ENCODE measurements at regions not wholly inside any gene's neighbourhood (a gene's known extent, or its start where the extent isn't known, plus 50 kb on each side); places are given as distances from the start of the nearest gene placed in this dataset.

DNA sequence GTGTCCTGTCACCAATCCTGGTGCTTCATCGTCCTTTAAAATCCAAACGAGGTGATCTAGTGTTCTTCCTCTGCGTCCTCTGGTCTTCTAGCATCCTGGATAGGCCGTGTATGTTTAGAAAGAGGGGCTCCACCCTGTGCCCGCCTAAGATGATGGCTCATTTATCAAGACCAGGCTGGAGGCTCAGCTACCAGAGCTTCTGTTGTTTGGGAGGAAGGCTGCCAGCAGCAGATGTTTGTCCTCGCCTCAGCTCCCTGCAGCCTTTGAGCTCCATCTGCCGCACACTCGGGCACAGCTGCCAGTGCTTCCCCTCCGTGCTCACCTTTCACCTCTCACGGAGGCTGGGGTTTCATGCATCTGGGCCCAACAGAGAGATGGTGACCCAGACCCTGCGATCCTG lies 954.7 kb upstream of the RBFOX1 start:
- DNase-seq (ENCODE audit: low read depth), result no peak

DNA sequence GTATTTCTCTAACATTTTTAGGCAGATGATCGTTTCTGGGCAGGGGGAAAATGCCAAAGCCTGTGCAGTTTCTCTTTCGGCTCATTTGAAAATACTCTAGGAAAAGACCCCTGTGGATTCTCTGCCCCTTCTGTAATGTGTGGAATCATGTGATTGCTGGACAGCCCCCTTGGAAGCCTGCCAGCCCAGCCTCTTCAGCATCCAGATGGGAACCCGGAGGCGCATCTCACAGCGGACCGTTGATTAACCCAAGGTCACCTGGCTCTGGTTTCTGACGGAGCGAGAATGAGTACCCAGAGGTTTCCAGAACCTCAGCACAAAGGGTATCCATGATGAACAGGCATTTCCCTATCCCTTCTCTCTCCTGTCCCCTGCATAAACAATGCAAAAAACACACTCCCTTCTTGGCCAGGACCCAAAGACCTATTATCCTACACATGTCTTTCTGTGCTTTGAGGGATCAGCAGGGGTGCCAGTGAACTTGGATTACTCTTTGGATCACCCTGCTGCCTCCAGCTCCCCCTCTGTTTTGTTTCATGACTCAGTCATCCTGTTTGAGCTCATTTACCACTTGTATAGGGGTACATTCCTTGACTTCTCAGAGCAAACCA lies 957.1 kb upstream of the RBFOX1 start:
- DNase-seq (ENCODE audit: low read depth), result no peak

DNA sequence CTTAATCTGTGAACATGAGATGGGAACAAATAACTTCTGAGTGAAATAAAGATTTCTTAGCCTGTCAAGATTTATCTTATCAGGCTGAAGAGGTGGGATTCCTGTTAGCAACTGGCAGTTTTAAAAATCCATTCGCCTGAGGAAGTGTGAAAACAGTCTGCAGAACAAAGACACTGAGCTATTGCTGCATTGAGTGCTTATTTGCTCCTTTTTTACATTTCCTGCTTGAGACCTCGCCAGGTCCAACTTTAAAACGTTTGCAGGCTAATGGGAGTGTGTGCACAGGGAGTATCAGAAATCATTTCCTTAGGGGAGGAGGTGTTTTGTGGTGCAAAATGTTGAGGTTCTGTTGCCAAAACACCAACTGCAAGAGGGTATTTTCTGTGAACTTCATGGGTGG lies 957.8 kb upstream of the RBFOX1 start:
- DNase-seq (ENCODE audit: low read depth), result no peak

- no peak for DNase-seq (ENCODE audit: low read depth)
Measured at GRCh38 chr16:6364846-6365245, 967.8 kb upstream of the RBFOX1 start.

- DNase-seq (ENCODE audit: low read depth), result no peak
Measured at GRCh38 chr16:6363896-6364607, 968.6 kb upstream of the RBFOX1 start.

DNA sequence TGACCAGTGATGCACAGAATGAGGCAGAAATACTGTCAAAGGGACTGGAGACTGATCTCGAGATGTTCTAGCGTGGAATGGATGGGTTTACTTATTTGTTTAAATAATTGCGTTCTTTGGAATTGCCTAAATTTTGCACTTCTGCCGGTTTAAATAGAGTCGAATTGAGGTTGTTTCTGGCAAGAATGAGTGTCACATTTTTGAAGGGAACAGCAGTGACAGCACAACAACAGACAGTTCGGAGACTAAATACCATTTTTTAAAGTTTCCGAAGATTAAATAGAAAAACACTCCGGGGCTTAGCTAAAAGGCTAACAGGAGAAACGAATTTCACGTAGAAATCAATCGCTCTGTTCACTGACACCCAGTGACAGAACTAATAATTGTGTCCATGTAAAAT lies 969.2 kb upstream of the RBFOX1 start:
- no peak for DNase-seq (ENCODE audit: low read depth)

- DNase-seq (ENCODE audit: low read depth), result no peak
Measured at GRCh38 chr16:6362321-6362720, 970.3 kb upstream of the RBFOX1 start.

DNA sequence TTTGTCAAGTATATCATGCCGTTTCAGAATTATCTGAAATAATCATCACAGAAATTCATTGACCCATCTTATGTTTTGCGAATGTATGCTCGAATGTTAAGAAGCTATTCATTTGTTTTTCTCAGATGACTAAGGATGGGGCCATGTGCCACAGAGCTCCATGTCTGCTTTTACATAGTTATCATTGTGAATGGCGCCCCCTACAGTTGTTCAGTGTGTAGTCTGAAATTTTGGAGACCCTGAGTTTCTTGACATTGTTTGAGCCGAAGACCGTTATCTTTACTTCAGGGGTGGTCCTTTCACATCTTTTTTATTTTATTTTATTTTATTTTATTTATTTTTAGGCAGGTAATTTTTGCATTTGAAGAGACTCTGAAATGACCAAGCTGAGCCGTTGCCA lies 972.0 kb upstream of the RBFOX1 start:
- no peak for DNase-seq (ENCODE audit: low read depth)

DNA sequence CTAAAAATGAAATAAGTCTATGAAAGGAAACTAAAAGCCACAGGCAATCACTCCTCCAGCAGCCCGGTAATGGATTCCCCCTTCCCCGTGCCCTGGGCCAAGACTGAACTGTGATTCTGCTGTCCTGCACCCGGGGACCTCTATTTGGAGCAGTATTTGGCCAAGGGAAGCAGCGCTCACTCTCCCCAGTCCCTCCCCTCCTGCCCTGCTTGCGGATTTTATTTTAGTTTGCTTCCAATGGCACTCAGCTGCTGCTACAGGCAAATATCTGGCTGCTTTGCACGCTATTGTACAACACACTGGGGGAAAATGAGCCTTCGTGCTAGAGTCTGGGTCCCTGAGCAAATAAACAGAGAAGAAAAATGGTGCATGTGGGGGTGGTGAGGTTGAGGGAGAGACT lies 975.7 kb upstream of the RBFOX1 start:
- DNase-seq (ENCODE audit: low read depth), result no peak

DNA sequence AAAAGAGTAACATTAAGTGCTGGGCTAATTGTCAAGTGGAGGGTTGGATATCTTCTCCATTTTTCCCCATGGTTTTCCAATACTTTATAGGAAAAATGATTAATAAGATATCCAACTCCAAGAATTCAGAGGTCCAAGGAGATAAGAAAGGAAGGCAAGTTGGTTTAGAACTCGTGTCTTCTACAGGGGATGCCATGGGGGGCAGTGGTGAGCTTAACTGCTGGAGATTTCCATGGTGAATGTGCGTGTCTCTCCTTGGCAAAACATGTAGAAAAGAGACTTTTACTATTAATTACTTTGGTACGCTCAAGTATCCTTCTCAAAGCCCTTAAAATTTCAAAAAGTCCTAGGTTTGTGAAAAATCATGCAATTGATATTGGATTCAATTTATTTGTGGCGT lies 982.9 kb upstream of the RBFOX1 start:
- DNase-seq (ENCODE audit: low read depth), result no peak

DNA sequence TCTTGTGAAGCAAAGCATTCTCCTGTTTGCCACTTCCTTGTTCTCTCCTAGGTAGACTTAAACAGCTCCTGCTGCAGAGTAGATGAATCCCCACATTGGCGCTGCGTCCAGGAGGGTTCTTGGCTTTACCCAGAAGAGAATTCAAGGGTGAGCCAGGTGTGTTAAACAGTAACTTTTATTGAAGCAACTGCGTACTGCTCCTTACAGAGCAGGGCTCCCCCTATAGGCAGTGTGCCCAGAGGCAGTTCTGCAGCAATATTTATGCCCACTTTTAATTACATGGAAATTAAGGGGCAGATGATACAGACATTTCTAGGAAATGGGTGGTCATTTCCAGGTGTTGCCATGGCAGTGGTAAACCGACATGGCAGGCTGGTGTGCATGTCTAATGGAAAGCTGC lies 987.6 kb upstream of the RBFOX1 start:
- no peak for DNase-seq (ENCODE audit: low read depth)

DNA sequence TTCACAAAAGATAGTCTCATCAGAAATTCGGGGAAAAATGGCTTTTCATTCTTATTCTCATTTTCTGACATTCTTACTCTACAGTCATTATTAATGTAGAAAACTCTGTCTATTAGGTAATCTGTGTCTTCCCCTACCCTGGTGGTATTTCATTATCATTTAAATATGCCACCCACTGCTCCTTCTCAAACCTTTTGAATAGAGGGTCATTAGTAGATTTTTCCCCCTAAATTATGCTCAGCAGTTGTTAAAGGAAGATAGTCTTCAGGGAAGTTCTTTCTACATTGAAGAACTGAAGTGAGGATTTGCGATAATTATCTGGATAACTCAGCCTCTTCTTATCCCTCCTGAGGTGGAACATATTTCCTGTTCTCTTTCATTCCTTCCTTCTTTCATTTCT lies 989.5 kb upstream of the RBFOX1 start:
- no peak for DNase-seq (ENCODE audit: low read depth)

DNA sequence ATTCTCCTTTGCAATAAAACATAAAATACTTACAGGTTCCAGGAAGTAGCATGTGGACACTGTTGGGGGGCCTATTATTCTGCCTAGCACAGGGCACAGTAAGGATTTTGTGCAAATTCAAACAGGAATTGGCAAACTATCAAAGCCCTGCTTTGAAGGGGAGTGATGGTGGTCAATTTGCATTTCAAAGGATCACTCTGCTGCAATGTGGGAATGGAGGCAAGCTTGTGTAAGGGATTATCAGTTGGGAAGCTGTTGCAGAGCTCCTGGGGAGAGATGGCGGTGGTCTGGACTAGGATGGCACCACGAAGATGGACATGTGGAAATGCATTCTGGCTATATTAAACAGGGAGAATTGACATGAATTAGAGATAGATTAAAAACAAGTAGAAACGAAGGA lies 990.7 kb upstream of the RBFOX1 start:
- no peak for DNase-seq (ENCODE audit: low read depth)

GRCh38 chr16:6335072-6335471 lies 997.6 kb upstream of the RBFOX1 start:
- DNase-seq (ENCODE audit: low read depth), result no peak

DNA sequence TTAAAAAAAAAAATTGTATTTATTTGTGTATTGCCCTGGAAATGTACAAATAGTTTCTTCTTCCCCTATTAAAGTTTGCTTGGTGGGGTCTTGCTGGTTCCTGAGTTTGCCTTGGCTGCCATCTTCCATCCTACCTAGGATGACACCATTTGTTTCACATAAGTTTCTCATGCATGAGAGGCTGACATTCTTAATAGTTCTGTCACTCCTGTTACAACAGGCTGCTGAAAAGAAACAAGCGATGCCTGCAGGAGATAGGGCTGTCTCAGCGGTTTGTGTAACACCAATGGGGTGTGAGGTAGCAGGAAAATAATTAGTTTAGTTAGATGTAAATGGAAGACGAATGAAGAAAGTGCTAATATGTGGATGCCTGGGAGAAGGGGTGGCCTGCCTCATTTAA lies 1000.9 kb upstream of the RBFOX1 start:
- DNase-seq (ENCODE audit: low read depth), result no peak

DNA sequence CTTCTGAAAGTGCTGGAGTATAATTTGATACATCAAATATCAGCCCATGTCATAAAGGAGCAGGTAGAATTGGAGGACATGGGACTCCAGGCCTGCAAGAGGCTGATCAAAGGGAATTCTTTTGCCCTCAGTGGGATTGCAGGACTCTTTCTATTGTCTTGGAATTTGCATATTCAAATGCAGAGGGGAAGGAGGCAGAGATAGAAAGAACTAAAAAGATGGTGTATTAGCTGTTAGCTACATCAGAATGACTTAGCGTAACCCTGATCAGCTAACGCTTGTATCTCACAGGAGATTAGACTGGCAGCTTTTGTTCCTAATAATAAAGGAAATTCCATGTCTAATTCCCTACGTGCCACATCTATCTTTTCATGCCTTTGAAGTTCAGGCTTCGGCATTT lies 1014.7 kb upstream of the RBFOX1 start:
- no peak for DNase-seq (ENCODE audit: low read depth)

- no peak for DNase-seq (ENCODE audit: low read depth)
Measured at GRCh38 chr16:6309271-6309670, 1023.4 kb upstream of the RBFOX1 start.

- no peak for DNase-seq (ENCODE audit: low read depth)
Measured at GRCh38 chr16:6308176-6308575, 1024.5 kb upstream of the RBFOX1 start.

- no peak for DNase-seq (ENCODE audit: low read depth)
Measured at GRCh38 chr16:6300523-6300922, 1032.1 kb upstream of the RBFOX1 start.

DNA sequence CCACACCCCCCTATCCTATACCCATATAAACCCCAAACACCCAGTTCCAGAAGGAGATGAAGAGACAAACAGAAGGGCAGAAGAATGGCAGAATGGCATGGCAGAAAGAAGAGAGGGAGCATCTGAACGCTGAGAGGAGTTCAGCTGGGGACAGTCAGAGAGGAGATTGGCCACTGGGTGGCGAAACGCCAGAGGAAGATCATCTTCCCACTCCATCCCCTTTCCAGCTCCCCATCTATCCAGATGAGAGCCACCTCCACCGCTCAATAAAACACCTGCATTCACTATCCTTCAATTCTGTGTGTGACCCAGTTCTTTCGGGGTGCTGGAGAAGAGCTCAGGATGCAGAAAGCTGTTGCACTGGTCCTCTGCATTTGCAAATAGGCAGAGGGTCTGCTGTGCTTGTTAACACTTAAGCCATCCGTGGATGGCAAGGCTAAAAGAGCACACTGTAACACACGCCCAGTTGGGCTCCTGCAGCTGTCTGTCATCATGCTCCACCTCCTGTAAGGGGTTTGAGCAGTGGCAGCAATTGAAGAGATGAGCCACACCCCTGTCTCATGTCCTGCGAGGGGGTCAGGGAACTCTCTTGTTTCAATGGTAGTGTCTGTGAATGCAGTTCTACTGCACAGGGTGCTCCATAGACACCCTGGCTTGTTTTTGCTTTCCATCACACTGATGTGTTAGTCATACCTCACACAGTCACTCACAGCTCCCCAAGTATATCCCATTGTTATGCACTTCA lies 1034.8 kb upstream of the RBFOX1 start:
- no peak for DNase-seq (ENCODE audit: low read depth)

GRCh38 chr16:6286176-6286575 lies 1046.5 kb upstream of the RBFOX1 start:
- no peak for DNase-seq (ENCODE audit: low read depth)

GRCh38 chr16:6284731-6285130 lies 1047.9 kb upstream of the RBFOX1 start:
- DNase-seq (ENCODE audit: low read depth), result no peak

- no peak for DNase-seq (ENCODE audit: low read depth)
Measured at GRCh38 chr16:6281994-6282393, 1050.7 kb upstream of the RBFOX1 start.

DNA sequence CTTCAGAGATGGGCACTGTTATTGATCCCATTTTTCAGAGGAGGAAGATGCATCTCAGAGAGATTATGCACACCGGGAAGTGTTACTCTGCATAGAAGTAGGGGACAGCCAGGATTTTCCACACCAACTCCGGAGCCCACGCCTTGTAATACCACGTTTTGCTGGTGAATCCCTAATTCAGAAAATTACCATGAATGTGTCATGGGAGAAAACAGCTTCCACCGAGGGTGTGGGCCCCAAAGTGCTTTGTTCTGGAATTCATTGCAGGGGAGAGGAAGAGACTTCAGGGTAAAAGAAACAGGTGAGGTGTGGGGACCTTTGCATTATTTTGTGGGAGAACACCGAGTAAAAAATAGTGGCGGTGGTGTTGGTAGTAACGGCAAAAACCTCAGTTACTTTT lies 1051.4 kb upstream of the RBFOX1 start:
- no peak for DNase-seq (ENCODE audit: low read depth)

All from fibroblast of gingiva (primary cell).